ENCODE measurements at regions not wholly inside any gene's neighbourhood (a gene's known extent, or its start where the extent isn't known, plus 50 kb on each side); places are given as distances from the start of the nearest gene placed in this dataset.

GRCh38 chr2:215618145-215618544 is 182.3 kb upstream of the FN1 start:
- TF ChIP-seq POLR2A (IDR thresholded peaks at IDR 0.05) (no peak), CTCF (IDR thresholded peaks at IDR 0.05) (no peak)
- 95 to 97% methylated on average over 1 of the region's 1 CpG for WGBS, 2 donors
- Histone ChIP-seq H3K9me3 (no peaks in the 10 kb centered on the region), H3K27me3 (no peaks in the 10 kb centered on the region), H3K4me1 (no peaks in the 10 kb centered on the region), H3K36me3 (no peaks in the 10 kb centered on the region), H3K4me3 (replicated peaks in 1 of 3) (no peak overlapping the region), H3K27ac (no peak overlapping the region)
- intact Hi-C loops (cut with DNase I): no loop called here
- no peak for DNase-seq

- Histone ChIP-seq H3K9me3 (no peaks in the 10 kb centered on the region), H3K36me3 (no peaks in the 10 kb centered on the region), H3K27ac (no peak overlapping the region), H3K4me1 (no peaks in the 10 kb centered on the region), H3K4me3 (replicated peaks in 1 of 3) (no peak overlapping the region), H3K27me3 (no peaks in the 10 kb centered on the region)
- no peak for TF ChIP-seq CTCF (IDR thresholded peaks at IDR 0.05)
- TF ChIP-seq POLR2A (IDR thresholded peaks at IDR 0.05): no peak
- 74 to 77% methylated on average over 4 of the region's 4 CpGs for WGBS, 2 donors
- intact Hi-C loops (cut with DNase I): no loop called here
- DNase-seq: no peak
Observed at GRCh38 chr2:215617060-215617824, 181.4 kb upstream of the FN1 start.

GRCh38 chr2:215615803-215616174 is 179.9 kb upstream of the FN1 start:
- Histone ChIP-seq H3K27me3 (no peaks in the 10 kb centered on the region), H3K27ac (no peak overlapping the region), H3K9me3 (no peaks in the 10 kb centered on the region), H3K4me3 (replicated peaks in 1 of 3) (no peak overlapping the region), H3K4me1 (no peaks in the 10 kb centered on the region), H3K36me3 (no peaks in the 10 kb centered on the region)
- 71 to 81% methylated on average over 3 of the region's 3 CpGs for WGBS, 2 donors
- intact Hi-C loops (cut with DNase I): no loop called here
- no peak for DNase-seq
- TF ChIP-seq CTCF (IDR thresholded peaks at IDR 0.05) (no peak), POLR2A (IDR thresholded peaks at IDR 0.05) (no peak)

GRCh38 chr2:215615067-215615802 is 179.4 kb upstream of the FN1 start:
- Histone ChIP-seq H3K9me3 (no peaks in the 10 kb centered on the region), H3K4me1 (no peaks in the 10 kb centered on the region), H3K27me3 (no peaks in the 10 kb centered on the region), H3K27ac (no peak overlapping the region), H3K36me3 (no peaks in the 10 kb centered on the region), H3K4me3 (replicated peaks in 1 of 3) (no peak overlapping the region)
- TF ChIP-seq POLR2A (IDR thresholded peaks at IDR 0.05): no peak
- TF ChIP-seq CTCF (IDR thresholded peaks at IDR 0.05): no peak
- 94 to 95% methylated on average over 9 to 19 of the region's 32 CpGs for WGBS, 2 donors
- intact Hi-C loops (cut with DNase I): no loop called here
- DNase-seq: no peak

GRCh38 chr2:215614296-215614695 is 178.4 kb upstream of the FN1 start:
- H3K4me1 ChIP-seq: no peaks in the 10 kb centered on the region
- no peaks in the 10 kb centered on the region for H3K36me3 ChIP-seq
- intact Hi-C loops (cut with DNase I): no loop called here
- TF ChIP-seq POLR2A (IDR thresholded peaks at IDR 0.05): no peak
- no peak for TF ChIP-seq CTCF (IDR thresholded peaks at IDR 0.05)
- WGBS, 2 donors: 85 to 92% methylated on average over 7 of the region's 7 CpGs
- no peak for DNase-seq
- no peaks in the 10 kb centered on the region for H3K9me3 ChIP-seq
- no peak overlapping the region for H3K27ac ChIP-seq
- H3K4me3 ChIP-seq (replicated peaks in 1 of 3): no peak overlapping the region
- no peaks in the 10 kb centered on the region for H3K27me3 ChIP-seq
